ENCODE measurements at regions not wholly inside any gene's neighbourhood (a gene's known extent, or its start where the extent isn't known, plus 50 kb on each side); places are given as distances from the start of the nearest gene placed in this dataset.

DNA sequence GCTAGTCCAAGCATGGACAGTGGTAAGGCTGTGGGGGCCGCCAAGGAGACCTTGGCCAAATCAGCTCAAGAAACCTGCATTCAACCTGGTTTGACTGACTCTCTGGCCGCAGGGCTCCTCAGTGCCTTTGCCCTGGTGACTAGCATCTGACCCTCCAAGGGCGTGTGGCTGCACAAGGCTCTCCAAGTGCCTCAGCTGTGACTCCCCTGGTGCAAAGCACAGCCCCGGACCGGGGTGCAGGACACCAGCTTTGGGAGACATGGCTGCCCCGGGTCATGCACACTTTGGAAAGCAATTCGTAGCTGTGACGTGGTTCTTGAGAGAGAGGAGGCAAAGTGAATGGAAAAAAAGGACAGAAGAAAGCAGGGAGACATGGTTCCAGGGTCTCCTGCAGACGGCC is 245.2 kb upstream of the IRX2 start:
- Histone ChIP-seq H2AFZ (ENCODE audit: low read depth, low read length, poor library complexity, severe bottlenecking) (no peak overlapping the region), H3K4me1 (ENCODE audit: control insufficient read depth in 1 of 2, insufficient read depth in 2 of 2, low read length in 2 of 2) (no peaks in the 10 kb centered on the region), H3K9me2 (ENCODE audit: insufficient read depth) (no peaks in the 10 kb centered on the region), H3K4me2 (ENCODE audit: low read length) (no peak overlapping the region), H4K20me1 (ENCODE audit: insufficient read depth) (no peaks in the 10 kb centered on the region), H3K36me3 (ENCODE audit: control insufficient read depth in 1 of 2, insufficient read depth in 2 of 2, low read length in 2 of 2) (no peaks in the 10 kb centered on the region), H3K4me3 (replicated peaks in 1 of 2; ENCODE audit: low read depth in 1 of 2, low read length in 2 of 2) (no peak overlapping the region), H3K79me2 (ENCODE audit: insufficient read depth, low read length) (no peaks in the 10 kb centered on the region), H3K27ac (ENCODE audit: low read depth, low read length) (no peak overlapping the region), H3K27me3 (ENCODE audit: insufficient read depth, low read length) (no peaks in the 10 kb centered on the region), H3K9ac (ENCODE audit: low read length) (no peak overlapping the region), H3K9me3 (ENCODE audit: control insufficient read depth in 1 of 2, insufficient read depth in 1 of 2, low read depth in 1 of 2, low read length in 2 of 2) (peaks cover 6 to 43% of the 10 kb centered on the region in 2 experiments; a peak in 2 of 4 replicates)
- ATAC-seq (no peak), DNase-seq (ENCODE audit: low read depth, low spot score) (no peak)
- POLR2A ChIA-PET, result no interaction called here
- intact Hi-C loops (cut with micrococcal nuclease), result no loop called here
- RAD21 ChIA-PET (ENCODE audit: low non-redundant PET in 1 of 2, low total read pairs in 2 of 2, uncharacterized antibody in 2 of 2, unreplicated experiment in 2 of 2), result no interaction called here
- TF ChIP-seq POLR2A (IDR thresholded peaks at IDR 0.05; ENCODE audit: borderline replicate concordance, extremely low read depth, insufficient read depth, insufficient read length), result no peak
- TF ChIP-seq, protein P1, sequence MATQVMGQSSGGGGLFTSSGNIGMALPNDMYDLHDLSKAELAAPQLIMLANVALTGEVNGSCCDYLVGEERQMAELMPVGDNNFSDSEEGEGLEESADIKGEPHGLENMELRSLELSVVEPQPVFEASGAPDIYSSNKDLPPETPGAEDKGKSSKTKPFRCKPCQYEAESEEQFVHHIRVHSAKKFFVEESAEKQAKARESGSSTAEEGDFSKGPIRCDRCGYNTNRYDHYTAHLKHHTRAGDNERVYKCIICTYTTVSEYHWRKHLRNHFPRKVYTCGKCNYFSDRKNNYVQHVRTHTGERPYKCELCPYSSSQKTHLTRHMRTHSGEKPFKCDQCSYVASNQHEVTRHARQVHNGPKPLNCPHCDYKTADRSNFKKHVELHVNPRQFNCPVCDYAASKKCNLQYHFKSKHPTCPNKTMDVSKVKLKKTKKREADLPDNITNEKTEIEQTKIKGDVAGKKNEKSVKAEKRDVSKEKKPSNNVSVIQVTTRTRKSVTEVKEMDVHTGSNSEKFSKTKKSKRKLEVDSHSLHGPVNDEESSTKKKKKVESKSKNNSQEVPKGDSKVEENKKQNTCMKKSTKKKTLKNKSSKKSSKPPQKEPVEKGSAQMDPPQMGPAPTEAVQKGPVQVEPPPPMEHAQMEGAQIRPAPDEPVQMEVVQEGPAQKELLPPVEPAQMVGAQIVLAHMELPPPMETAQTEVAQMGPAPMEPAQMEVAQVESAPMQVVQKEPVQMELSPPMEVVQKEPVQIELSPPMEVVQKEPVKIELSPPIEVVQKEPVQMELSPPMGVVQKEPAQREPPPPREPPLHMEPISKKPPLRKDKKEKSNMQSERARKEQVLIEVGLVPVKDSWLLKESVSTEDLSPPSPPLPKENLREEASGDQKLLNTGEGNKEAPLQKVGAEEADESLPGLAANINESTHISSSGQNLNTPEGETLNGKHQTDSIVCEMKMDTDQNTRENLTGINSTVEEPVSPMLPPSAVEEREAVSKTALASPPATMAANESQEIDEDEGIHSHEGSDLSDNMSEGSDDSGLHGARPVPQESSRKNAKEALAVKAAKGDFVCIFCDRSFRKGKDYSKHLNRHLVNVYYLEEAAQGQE (IDR thresholded peaks at IDR 0.05; ENCODE audit: low read depth), result no peak
- TF ChIP-seq JUND (IDR thresholded peaks at IDR 0.05), result no peak
- no peak for TF ChIP-seq TCF7L2 (IDR thresholded peaks at IDR 0.05; ENCODE audit: borderline replicate concordance, extremely low read depth, insufficient read depth, insufficient read length)
- TF ChIP-seq, protein P2, sequence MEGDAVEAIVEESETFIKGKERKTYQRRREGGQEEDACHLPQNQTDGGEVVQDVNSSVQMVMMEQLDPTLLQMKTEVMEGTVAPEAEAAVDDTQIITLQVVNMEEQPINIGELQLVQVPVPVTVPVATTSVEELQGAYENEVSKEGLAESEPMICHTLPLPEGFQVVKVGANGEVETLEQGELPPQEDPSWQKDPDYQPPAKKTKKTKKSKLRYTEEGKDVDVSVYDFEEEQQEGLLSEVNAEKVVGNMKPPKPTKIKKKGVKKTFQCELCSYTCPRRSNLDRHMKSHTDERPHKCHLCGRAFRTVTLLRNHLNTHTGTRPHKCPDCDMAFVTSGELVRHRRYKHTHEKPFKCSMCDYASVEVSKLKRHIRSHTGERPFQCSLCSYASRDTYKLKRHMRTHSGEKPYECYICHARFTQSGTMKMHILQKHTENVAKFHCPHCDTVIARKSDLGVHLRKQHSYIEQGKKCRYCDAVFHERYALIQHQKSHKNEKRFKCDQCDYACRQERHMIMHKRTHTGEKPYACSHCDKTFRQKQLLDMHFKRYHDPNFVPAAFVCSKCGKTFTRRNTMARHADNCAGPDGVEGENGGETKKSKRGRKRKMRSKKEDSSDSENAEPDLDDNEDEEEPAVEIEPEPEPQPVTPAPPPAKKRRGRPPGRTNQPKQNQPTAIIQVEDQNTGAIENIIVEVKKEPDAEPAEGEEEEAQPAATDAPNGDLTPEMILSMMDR (IDR thresholded peaks at IDR 0.05 in 2 of 3, conservative IDR thresholded peaks at IDR 0.05 in 1 of 3; ENCODE audit: borderline replicate concordance in 1 of 3, insufficient read depth in 1 of 3, low read depth in 2 of 3, low read length in 2 of 3), result no peak
- TF ChIP-seq CBX3 (IDR thresholded peaks at IDR 0.05; ENCODE audit: low read depth), result no peak
- TF ChIP-seq RAD21 (IDR thresholded peaks at IDR 0.05; ENCODE audit: low read depth), result no peak
- no peak for TF ChIP-seq SP1 (IDR thresholded peaks at IDR 0.05; ENCODE audit: low read depth)
- no peak for TF ChIP-seq EZH2phosphoT487 (IDR thresholded peaks at IDR 0.05; ENCODE audit: borderline replicate concordance)
- no peak for TF ChIP-seq YY1 (IDR thresholded peaks at IDR 0.05; ENCODE audit: extremely low read depth, insufficient replicate concordance, low read depth, low read length)
- BruUV-seq (replicated peaks), result no TSS peak
- CTCF ChIA-PET, result no interaction called here
